ENCODE measurements at regions not wholly inside any gene's neighbourhood (a gene's known extent, or its start where the extent isn't known, plus 50 kb on each side); places are given as distances from the start of the nearest gene placed in this dataset.

- 75 to 86% (median 78%) methylated on average over 4 of the region's 4 CpGs for WGBS, 4 donors
- Histone ChIP-seq H3K4me3 (no peak overlapping the region), H3K36me3 (replicated peaks in 1 of 2) (no peaks in the 10 kb centered on the region), H3K9me3 (replicated peaks in 1 of 3) (no peaks in the 10 kb centered on the region), H3K27me3 (no peaks in the 10 kb centered on the region), H3K27ac (no peak overlapping the region), H3K4me1 (replicated peaks in 1 of 2) (no peaks in the 10 kb centered on the region)
- TF ChIP-seq CTCF (IDR thresholded peaks at IDR 0.05) (no peak), POLR2A (IDR thresholded peaks at IDR 0.05) (no peak)
- no peak for DNase-seq
- intact Hi-C loops (cut with DNase I): no loop called here
Observed at GRCh38 chr3:110456438-110457138, 615.0 kb upstream of the NECTIN3 start.

- Histone ChIP-seq H3K4me1 (replicated peaks in 1 of 2) (no peaks in the 10 kb centered on the region), H3K9me3 (replicated peaks in 1 of 3) (no peaks in the 10 kb centered on the region), H3K4me3 (no peak overlapping the region), H3K27ac (no peak overlapping the region), H3K36me3 (replicated peaks in 1 of 2) (no peaks in the 10 kb centered on the region), H3K27me3 (no peaks in the 10 kb centered on the region)
- WGBS, 4 donors: 59 to 73% (median 72%) methylated on average over 4 to 5 of the region's 5 CpGs
- no peak for DNase-seq
- TF ChIP-seq POLR2A (IDR thresholded peaks at IDR 0.05): no peak
- TF ChIP-seq CTCF (IDR thresholded peaks at IDR 0.05): no peak
- intact Hi-C loops (cut with DNase I): no loop called here
Observed at GRCh38 chr3:110457508-110457907, 614.1 kb upstream of the NECTIN3 start.

GRCh38 chr3:110459021-110459420 is 612.6 kb upstream of the NECTIN3 start:
- Histone ChIP-seq H3K36me3 (replicated peaks in 1 of 2) (no peaks in the 10 kb centered on the region), H3K9me3 (replicated peaks in 1 of 3) (no peaks in the 10 kb centered on the region), H3K4me1 (replicated peaks in 1 of 2) (no peaks in the 10 kb centered on the region), H3K27ac (no peak overlapping the region), H3K4me3 (no peak overlapping the region), H3K27me3 (no peaks in the 10 kb centered on the region)
- no peak for DNase-seq
- intact Hi-C loops (cut with DNase I): no loop called here
- no peak for TF ChIP-seq CTCF (IDR thresholded peaks at IDR 0.05)
- no peak for TF ChIP-seq POLR2A (IDR thresholded peaks at IDR 0.05)
- WGBS, 4 donors: 39 to 49% (median 45%) methylated on average over 2 of the region's 2 CpGs

- Histone ChIP-seq H3K4me3 (no peak overlapping the region), H3K27me3 (no peaks in the 10 kb centered on the region), H3K4me1 (replicated peaks in 1 of 2) (no peaks in the 10 kb centered on the region), H3K36me3 (replicated peaks in 1 of 2) (no peaks in the 10 kb centered on the region), H3K9me3 (replicated peaks in 1 of 3) (no peaks in the 10 kb centered on the region), H3K27ac (no peak overlapping the region)
- intact Hi-C loops (cut with DNase I): no loop called here
- no peak for DNase-seq
- 58 to 62% (median 61%) methylated on average over 3 of the region's 3 CpGs for WGBS, 4 donors
- TF ChIP-seq CTCF (IDR thresholded peaks at IDR 0.05): no peak
- TF ChIP-seq POLR2A (IDR thresholded peaks at IDR 0.05): no peak
Observed at GRCh38 chr3:110470310-110470709, 601.3 kb upstream of the NECTIN3 start.
